GM18520 (cell line): ENCODE measurements at regions not wholly inside any gene's neighbourhood (a gene's known extent, or its start where the extent isn't known, plus 50 kb on each side); places are given as distances from the start of the nearest gene placed in this dataset.

Experiments used
- ATAC-seq: cut with Tn5 transposase; IDR thresholded peaks from one replicate; pipeline ENCODE4 v1.9.1; 2021; ENCODE audit not compliant: unreplicated experiment

DNA sequence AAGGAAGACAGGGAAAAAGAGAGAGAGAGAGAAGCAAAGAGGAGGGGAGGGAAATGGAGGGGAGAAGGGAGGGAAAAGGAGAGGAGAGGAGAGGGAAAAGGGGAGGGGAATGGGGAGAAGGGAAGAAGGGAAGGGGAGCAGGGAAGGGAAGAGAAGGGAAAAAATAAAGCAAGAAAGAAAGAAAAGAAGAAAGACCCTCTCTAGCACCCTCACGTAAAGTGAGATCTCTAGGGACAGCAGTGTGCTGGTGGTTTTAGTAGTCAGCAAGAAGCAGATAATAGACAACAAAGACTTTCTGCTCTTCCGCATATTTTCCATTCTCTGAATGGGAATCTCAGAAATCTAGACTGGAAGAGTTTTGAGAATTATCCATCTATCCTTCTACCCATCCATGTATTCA is 201.8 kb upstream of the RFC3 start:
- no peak for ATAC-seq

DNA sequence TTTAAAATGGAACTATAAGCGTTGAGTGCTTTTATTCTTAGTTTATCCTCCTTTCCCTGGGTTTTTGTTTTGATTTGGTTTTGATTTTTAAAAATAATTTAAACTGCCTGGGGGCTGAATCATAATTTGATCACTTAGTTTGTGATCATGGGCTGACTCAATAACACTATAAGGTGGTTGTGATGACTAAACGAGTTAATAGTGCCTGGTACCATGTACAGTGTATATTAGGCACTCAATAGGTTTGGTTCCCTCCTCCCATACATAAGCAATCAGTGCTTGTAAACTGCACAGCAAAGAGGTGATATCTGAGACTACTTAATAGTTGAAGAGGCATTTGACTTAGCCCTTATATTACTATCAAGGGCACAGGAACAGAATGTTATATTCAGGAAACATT is 200.9 kb upstream of the RFC3 start:
- no peak for ATAC-seq

DNA sequence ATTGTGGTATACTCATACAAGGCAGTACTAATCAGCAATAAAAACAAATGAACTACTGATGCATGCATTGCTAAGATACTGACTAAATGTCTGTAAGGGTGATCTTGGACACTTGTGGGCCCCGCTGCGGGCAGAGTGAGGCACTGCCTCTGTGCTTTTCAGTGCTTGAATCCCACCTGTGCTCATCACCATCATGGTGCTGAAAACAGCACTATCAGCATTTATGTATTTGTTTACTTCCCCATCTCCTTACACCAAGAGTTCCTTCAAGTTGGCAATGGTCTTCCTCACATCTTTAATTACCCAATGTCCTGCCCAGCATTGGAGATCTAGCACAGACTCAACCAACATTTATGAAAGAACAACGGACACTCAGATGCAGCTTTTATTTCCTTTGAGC is 193.7 kb upstream of the RFC3 start:
- no peak for ATAC-seq

DNA sequence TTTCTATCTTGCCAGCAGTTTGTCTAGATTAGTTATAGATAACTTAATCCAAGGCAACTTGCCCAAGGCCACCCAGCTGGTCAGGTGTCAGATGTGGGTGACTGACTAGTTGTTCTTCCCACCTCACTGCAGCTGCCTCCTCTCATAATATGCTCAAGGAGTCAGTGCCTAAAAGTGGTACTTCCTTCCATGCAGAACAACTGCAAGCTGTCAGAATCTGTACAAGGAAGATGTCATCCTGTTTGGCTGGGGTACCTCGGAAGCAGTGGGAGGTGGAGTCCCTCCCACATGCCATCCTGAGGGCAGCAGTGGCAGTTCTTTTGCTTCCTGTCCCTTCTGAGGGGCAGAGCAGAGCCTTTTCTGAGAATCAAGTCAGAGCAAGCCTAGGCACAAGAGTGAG is 193.2 kb upstream of the RFC3 start:
- no peak for ATAC-seq

DNA sequence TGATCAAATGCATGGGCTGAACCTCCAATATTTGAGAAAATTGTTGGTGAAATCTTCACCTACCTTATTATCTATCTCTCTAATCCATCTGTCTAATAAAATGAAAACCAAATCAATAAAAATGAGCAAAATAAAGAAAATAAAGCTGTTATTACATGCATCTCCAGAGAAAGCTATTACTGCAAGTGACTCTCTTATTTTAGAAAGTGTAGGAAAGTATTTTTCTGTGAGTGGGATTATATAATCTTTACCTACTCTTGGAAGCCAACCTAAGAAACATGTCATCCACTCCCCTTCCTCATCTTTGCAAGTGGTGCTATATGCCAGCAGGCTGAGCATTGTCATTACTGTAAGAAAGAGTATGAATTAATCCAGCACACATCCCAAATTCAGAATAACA is 191.5 kb upstream of the RFC3 start:
- ATAC-seq = no peak

DNA sequence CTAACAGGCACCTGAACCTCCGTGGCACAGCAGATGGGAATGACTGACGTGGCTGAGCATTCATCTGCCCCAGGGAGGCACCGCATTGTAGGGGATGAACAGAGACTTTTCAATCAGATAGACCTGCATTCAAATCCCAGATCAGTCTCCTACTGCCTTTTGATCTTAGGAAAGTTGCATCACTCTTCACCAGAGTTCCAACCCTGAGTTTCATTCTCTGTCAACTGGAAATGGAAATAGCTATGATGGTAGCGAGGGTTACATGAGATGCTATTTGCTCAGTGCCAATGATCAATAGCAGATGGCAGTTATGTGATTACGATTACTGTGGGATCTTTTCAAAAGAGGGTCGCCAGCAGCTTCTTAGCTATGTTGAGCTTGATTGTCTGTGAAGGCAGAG is 189.3 kb upstream of the RFC3 start:
- ATAC-seq = no peak

DNA sequence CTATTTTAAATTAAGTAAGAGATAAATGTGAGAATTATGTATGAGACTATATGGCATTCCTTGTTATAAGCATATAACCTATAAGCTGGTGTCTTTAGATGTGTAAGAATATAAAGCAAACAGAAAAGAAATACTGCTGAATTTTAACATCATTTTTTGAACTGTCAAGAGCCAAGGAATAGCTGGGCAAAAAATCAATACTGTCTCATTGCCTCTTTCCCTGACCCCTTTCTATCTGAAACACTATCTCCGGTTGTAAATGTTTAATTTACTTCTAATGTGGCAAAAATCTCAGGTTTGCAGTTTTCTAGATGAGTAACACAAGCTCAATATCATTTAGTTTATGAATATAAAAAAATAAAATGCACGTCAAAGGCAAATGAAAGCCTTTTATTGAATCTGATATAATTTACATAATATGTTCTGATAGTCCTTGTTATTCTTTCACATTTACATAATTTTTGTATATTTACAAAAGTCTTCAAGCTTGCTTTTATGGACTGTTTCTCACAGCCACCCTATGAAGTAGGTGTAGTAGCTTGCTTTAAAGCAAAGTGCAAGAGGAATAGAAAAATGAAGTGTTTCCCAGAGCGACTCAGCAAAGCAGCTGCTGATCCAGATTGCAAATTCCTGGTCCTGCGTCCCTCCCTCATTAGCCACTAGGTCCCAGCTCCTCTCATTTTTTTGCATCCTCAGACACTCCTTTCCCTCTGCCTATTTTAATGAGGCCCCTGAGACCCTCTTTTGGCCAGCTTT is 188.2 kb upstream of the RFC3 start:
- no peak for ATAC-seq

DNA sequence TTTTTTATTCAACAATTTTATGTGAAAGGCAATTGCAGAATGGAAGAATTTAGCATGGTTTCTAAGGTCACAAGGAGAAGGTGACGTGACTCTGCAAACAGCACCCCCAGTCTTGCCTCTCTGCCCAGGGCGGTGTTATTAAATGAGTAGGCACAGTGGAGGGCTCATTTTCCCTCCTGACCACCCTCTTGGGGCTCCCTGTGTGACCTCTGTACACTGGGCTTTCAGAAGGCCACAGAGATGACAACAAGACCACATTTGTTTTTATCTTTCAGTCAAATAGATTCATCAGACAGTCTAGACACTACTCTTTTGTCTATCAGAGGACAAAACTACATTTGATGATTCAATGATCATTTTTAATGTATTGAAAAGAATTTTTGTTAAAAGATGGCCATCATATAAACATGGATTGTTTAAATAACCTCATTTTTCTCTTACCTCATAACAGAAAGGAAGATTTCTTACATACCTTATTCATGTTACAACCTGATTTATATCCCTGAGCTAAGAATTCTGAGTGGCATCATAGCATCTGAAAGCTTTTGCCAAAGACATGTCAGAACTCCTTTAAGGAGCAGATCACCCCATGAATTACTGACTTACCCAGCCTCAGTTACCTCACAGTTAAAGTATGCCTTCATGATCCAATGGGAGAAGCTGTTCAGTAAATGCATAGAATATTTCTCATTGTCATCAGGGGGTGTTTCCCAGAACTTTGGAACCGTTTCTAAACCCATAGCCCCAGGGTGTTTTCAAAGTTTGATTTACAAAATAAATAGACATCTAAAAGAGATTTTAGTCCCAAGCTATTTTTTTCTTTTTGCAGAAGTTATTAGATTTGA is 184.0 kb upstream of the RFC3 start:
- no peak for ATAC-seq

DNA sequence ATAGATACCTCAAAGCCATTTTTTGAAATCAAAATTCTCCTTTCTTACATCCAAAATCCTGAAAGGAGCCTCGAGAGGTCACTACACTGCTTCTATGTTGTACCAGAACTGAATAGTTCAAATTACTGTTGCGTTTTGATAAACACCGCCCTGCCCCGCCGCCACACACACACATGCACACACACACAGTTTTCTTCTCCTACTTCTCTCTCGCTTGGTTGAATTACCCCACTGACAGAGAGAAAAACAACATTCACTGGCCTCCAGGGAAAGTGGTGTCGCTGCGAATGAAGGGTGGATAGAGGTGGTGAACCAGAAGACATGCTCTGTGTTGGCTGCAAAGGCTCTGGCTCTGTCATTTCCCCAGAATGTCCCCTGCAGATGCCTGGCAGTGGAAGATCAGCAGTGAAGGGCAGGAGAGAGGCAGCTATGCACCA is 183.4 kb upstream of the RFC3 start:
- ATAC-seq = no peak

DNA sequence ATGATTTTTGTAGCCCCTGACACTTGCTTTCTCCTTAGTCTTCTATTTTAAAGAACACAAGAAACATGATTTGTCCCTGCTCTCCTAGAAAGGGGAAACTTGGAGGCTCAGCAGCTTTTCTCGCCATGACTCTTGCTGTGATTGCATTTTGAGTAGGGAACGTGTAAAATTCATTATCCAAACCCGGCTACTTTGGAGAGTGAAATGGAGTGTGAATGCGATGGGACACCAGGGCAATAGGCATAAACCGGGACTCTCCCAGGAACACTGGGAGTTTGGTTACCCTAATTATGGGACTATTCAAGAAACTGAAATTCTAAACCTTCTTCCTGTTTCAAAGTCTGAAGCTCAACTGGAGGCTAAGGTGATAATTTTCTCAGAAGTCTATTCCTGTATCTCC is 181.7 kb upstream of the RFC3 start:
- ATAC-seq = no peak

DNA sequence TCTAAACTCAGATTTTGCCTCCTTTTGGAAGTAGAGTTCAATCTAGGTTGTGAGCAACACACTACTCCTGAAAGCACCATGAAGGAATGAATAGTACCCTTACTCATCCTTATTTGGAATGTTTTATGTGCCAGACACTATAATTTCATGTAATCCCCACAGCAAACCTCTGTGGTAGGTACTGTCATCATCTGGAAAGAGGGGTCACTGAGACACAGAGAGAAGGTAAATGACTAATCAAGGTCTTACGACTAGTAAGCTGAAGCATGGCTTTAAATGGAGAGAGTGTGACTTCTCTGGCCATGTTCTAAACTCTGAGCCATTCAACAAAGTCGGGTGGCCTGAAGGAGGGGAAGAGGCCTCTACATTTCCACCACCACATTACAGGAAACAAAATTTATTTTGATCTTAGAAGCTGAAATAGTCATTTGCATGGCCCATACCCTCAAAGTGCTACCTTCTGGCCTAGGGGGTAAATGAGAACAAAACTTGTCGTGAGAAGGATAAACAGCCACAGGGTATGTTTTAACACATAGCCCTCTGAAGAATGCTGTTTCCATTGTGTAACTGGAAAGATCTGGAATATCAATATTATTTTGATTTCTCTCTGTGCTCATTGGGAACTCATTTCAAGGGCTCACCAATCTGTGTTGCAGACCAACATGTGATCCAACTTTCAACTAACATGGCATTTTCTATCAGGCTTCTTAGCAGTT is 180.8 kb upstream of the RFC3 start:
- no peak for ATAC-seq

DNA sequence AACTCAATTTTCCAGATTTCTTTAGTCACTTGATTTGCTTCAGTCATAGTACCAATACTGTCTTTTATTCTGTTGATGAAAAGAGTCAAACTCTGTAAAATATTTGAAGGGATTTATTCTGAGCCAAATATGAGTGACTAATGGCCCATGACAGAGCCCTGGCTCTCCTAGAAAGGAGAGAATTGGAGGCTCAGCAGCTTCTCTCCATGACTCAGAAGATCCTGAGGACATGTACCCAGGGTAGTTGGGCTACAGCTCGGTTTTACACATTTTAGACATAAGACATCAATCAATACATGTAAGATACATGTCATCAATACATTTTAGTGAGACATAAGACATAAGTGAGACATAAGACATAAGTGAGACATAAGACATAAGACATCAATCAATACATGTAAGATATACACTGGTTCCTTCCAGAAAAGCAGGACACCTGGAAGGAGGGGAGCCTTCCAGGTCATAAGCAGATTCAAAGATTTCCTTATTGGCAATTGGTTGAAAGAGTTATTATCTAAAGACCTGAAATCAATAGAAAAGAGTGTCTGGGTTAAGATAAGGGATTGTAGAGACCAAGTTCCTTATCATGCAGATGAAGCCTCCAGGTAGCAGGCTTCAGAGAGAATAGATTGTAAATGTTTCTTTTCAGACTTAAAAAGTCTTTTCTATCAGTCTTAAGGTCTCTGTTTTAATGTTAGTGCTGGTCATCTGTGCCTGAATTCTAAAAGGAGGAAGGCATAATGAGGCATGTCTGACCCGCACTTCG is 179.8 kb upstream of the RFC3 start:
- no peak for ATAC-seq

DNA sequence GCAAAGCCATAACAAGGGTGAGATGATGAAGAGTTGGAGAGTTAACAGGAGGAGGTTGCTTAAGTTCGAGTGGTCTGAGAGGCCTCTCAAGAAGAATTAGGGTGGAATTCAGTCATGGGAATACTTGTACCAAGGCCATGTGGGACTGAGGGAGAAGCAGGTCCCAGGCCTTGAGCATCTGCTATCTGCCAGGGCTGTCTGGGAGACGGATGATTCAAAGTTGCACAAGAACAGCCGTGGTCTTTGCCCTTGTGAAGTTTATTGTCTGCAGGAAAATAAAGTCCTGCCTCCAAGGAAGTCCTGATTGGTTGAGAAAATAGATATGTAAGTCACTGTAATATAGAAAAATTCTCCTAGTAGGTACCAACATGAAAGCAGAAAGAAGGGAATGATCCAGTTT is 178.8 kb upstream of the RFC3 start:
- no peak for ATAC-seq

DNA sequence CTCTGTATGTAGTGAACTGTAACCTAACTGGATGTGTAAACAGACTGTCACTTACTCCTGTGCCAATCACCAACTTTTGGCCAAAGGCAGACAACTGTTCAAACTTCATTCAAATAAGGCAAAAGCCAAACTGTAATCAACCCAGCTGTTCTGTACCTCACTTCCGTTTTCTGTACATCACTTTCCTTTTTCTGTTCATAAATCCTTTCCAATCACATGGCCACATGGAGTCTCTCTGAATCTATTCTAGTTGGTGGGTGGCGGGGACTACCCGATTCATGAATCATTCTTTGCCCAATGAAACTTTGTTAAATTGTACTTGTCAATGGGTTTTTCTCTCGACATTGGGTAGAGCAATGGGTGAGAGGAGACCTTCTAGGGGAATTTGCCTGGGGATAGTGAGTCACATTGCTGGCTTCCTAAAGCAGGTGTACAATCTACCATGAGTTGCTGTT is 178.3 kb upstream of the RFC3 start:
- ATAC-seq = peak; percentile 85

DNA sequence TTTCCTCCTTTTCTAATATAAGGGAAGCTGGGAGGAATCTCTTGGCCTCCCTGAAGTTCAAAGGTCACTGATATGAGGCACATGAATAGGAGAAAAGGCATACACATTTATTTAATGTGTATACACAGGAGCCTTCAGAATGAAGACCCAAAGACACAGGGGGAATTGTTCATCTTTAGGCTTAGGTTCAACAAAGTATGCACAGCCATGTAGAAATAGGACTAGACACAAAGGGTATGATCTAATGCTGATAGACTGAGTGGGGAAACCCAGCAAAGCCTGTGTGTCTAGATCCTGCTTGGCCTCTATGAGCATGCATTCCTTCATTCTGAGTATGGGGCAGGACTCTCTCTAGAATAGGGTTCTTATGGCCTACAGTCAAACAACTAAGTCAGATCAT is 177.1 kb upstream of the RFC3 start:
- no peak for ATAC-seq

DNA sequence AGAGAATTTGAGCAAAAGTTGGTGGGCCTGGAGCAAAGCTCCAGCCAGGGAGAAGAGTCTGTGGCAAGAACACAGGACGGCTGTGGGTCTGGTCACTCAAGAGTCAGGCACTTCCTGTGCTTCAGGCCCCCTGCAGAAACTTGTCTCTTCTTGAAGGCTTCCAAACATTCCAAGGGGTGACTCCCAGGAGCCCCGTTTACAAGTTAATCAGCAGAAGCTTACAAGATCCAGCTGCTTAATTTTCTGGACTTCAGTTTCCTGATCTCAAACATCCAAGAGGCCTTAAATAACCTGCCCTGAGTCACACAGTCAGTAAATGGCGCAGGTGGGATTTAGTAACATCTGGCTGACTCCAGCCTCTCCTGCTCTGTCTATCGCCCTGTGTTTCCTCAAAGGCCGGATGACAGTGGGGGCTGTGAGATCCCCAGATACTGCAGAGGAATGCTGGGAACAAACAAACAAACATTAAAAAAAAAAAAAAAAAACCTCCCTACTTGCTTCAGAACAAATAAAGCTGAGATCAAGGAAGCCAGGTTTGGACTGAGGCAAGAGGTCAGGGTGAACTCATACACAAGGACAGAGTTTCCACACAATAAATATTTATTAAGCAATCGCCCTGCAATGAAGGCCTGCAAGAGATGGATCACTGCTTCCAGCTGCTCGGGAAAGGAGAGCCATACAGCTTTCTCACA is 175.4 kb upstream of the RFC3 start:
- no peak for ATAC-seq

DNA sequence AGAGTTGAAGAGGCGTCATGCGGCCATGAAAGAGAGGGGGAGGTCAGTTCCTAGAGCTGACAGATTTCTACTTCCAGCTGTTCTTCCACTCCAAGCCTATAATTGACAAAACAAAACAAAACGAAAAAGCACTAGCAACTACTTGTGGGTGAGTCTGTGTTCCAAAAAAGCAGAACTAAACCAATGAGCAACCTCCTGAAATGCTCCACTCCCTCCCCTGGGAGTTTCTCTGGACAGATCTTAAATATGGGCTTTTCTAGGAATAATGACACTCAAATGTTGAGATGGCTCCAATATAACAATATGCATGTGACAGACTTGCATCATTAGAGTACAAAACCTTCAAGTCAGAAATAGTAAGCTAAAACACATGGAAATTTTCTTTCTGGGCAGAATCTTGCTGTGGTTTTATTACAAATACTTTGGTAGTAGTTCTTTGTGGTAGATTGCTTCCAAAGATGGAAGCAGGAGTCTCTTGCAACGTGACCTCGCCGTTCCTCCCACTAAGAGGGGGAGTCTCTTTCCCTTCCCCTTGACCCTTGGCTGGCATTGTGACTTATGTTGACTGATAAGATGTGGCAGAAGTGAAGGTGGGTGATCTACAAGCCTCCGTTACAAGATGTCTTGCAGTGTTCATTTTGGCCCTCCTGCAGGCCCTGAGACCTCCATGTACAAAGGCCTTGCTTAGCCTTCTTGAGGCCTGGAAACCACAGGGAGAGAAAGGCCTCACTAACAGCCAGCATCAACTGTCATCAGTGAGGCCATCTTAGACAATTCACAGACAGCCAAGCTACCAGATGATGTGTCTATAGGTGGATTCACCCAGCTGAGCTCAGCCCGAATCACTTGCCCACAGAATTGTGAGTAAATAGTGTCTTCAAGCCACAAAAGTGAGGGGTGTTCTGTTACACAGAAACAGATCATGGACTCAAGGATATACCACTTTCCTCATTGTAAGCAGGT is 173.1 kb upstream of the RFC3 start:
- ATAC-seq = no peak

DNA sequence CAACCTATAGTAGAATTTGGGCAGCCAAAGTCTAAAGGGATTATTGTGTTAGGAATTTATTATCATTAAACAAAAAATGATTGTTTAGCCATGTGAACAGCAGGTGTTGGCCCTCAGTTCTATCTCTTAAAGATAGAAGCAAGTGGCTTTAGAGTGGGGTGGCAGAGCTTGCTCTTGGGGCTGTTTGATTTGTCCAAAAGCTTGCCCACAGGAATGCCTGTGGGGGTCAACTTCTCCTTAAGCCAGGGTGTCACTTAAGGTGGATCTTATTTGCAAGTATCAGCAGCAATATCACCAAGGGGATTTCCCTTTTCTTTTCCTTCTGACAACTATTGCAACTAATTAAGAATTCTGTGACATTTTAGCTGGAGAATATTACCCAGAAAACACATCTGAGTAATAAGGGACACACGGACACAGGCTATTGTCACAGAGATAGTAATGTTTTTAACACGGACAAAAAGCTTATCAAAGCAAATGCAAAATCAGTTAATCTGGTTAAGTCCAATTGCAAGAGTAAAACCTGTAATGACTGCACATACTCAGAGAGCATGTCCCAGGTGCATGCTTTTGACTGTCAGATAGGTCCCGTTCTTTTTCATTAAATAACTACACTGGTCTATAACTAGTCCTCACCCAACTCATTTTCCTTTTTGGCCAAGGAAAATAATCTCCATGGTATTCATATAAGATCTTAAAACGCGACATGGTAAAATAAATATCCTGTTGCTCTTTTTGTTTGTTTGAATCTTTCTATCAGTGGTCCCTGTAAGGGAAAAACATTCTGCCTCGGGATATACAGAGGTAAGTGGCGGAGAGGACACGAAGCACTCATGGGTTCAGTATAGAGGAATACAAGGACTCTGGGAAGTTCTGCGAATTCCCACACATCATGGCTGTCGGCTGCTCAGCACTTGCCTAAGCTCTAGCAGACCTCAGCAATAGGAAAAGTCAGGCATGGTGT is 172.1 kb upstream of the RFC3 start:
- peak; percentile 41 for ATAC-seq
